ENCODE measurements at regions not wholly inside any gene's neighbourhood (a gene's known extent, or its start where the extent isn't known, plus 50 kb on each side); places are given as distances from the start of the nearest gene placed in this dataset.

GRCh38 chr12:94732367-94732990 lies 82.1 kb upstream of the TMCC3 start:
- no peak for TF ChIP-seq EZH2phosphoT487 (conservative IDR thresholded peaks at IDR 0.05; ENCODE audit: low read length)
- TF ChIP-seq, protein P1, sequence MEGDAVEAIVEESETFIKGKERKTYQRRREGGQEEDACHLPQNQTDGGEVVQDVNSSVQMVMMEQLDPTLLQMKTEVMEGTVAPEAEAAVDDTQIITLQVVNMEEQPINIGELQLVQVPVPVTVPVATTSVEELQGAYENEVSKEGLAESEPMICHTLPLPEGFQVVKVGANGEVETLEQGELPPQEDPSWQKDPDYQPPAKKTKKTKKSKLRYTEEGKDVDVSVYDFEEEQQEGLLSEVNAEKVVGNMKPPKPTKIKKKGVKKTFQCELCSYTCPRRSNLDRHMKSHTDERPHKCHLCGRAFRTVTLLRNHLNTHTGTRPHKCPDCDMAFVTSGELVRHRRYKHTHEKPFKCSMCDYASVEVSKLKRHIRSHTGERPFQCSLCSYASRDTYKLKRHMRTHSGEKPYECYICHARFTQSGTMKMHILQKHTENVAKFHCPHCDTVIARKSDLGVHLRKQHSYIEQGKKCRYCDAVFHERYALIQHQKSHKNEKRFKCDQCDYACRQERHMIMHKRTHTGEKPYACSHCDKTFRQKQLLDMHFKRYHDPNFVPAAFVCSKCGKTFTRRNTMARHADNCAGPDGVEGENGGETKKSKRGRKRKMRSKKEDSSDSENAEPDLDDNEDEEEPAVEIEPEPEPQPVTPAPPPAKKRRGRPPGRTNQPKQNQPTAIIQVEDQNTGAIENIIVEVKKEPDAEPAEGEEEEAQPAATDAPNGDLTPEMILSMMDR (IDR thresholded peaks at IDR 0.05; ENCODE audit: insufficient read depth, low read length, poor library complexity, severe bottlenecking) = no peak
